GM12891 (cell line): ENCODE measurements at regions not wholly inside any gene's neighbourhood (a gene's known extent, or its start where the extent isn't known, plus 50 kb on each side); places are given as distances from the start of the nearest gene placed in this dataset.

Source experiments
- PAX5 ChIP-seq: IDR thresholded peaks from 2 replicates; pipeline ENCODE4 v1.6.1; 2011; ENCODE audit warnings: low read length, moderate library complexity, mild to moderate bottlenecking; ENCODE audit not compliant: insufficient read depth, severe bottlenecking
- POLR2A ChIP-seq: IDR thresholded peaks from 2 replicates; pipeline ENCODE4 v1.6.1; 2011; ENCODE audit warnings: low read depth, low read length, control low read depth
- POLR2AphosphoS5 ChIP-seq: IDR thresholded peaks from 2 replicates; pipeline ENCODE4 v1.6.1; 2011; ENCODE audit warnings: low read depth, low read length, control low read depth
- SPI1 ChIP-seq: IDR thresholded peaks from 2 replicates; pipeline ENCODE4 v1.6.1; 2011; ENCODE audit warnings: low read depth, low read length, control low read depth
- TAF1 ChIP-seq: IDR thresholded peaks from 2 replicates; pipeline ENCODE4 v1.6.1; 2011; ENCODE audit warnings: low read depth, low read length, control low read depth

- no peak for TF ChIP-seq POLR2AphosphoS5
- TF ChIP-seq POLR2A: no peak
- TF ChIP-seq SPI1: no peak
- TF ChIP-seq PAX5: no peak
- no peak for TF ChIP-seq TAF1
These were observed 847.2 kb downstream of the TUSC7 start for GRCh38 chr3:117556646-117557407.
